CD4-positive, alpha-beta T cell treated with Interferon gamma for 1 hour (primary cell): ENCODE measurements at regions not wholly inside any gene's neighbourhood (a gene's known extent, or its start where the extent isn't known, plus 50 kb on each side); places are given as distances from the start of the nearest gene placed in this dataset.
A peak's percentile ranks its signal among the peaks of the same experiment; 100 is the strongest.
"Not testable (repeated sequence)": the region's sequence is repeated elsewhere in the genome, so short reads cannot be mapped to it uniquely, and the experiment has no call there.

ENCODE experiments used
- DNase-seq: peaks from one replicate; pipeline ENCODE4 v3.0.0-alpha.2; 2020

GRCh38 chr14:106522990-106523389 is 996.6 kb downstream of the TMEM121 start:
- no peak for DNase-seq

- no peak for DNase-seq
These were observed 1002.3 kb downstream of the TMEM121 start for GRCh38 chr14:106528717-106529116.

- no peak for DNase-seq
These were observed 1003.6 kb downstream of the TMEM121 start for GRCh38 chr14:106530031-106530422.

- peak; percentile 42 for DNase-seq
These were observed 1004.2 kb downstream of the TMEM121 start for GRCh38 chr14:106530423-106531107.

- DNase-seq = not testable (repeated sequence)
These were observed 1011.2 kb downstream of the TMEM121 start for GRCh38 chr14:106537597-106537996.

- DNase-seq = no peak
These were observed 1011.8 kb downstream of the TMEM121 start for GRCh38 chr14:106538201-106538600.

- DNase-seq = no peak
These were observed 1021.5 kb downstream of the TMEM121 start for GRCh38 chr14:106547735-106548434.

- no peak for DNase-seq
These were observed 1022.7 kb downstream of the TMEM121 start for GRCh38 chr14:106549064-106549463.

GRCh38 chr14:106551265-106551664 is 1024.9 kb downstream of the TMEM121 start:
- no peak for DNase-seq

- DNase-seq = not testable (repeated sequence)
These were observed 1029.8 kb downstream of the TMEM121 start for GRCh38 chr14:106556211-106556610.

- DNase-seq = peak; percentile 53
These were observed 1030.4 kb downstream of the TMEM121 start for GRCh38 chr14:106556665-106557289.

GRCh38 chr14:106562451-106562850 is 1036.1 kb downstream of the TMEM121 start:
- DNase-seq = no peak

- peak; percentile 53 for DNase-seq
These were observed 1037.8 kb downstream of the TMEM121 start for GRCh38 chr14:106564058-106564643.

GRCh38 chr14:106578481-106578880 is 1052.1 kb downstream of the TMEM121 start:
- DNase-seq = no peak

- DNase-seq = no peak
These were observed 1052.7 kb downstream of the TMEM121 start for GRCh38 chr14:106579084-106579483.

GRCh38 chr14:106585692-106586091 is 1059.3 kb downstream of the TMEM121 start:
- no peak for DNase-seq

- DNase-seq = peak; percentile 58
These were observed 1059.8 kb downstream of the TMEM121 start for GRCh38 chr14:106586098-106586704.

- DNase-seq = not testable (repeated sequence)
These were observed 1065.2 kb downstream of the TMEM121 start for GRCh38 chr14:106591539-106591938.

- DNase-seq = peak; percentile 56
These were observed 1065.9 kb downstream of the TMEM121 start for GRCh38 chr14:106592115-106592852.

- DNase-seq = no peak
These were observed 1072.8 kb downstream of the TMEM121 start for GRCh38 chr14:106599209-106599608.

GRCh38 chr14:106605548-106606448 is 1079.4 kb downstream of the TMEM121 start:
- peak; percentile 81 for DNase-seq
